ENCODE measurements at regions not wholly inside any gene's neighbourhood (a gene's known extent, or its start where the extent isn't known, plus 50 kb on each side); places are given as distances from the start of the nearest gene placed in this dataset.

- no peak for ATAC-seq
- BruUV-seq (replicated peaks) = no TSS peak
- WGBS (ENCODE audit: low lambda C conversion rate) = 50% methylated on average over 2 of the region's 3 CpGs
- TF ChIP-seq RERE (CRISPR knock-in tag; IDR thresholded peaks at IDR 0.05; ENCODE audit: low read depth) (no peak), ZNF362 (CRISPR knock-in tag; IDR thresholded peaks at IDR 0.05; ENCODE audit: borderline replicate concordance) (no peak), ZGPAT (CRISPR knock-in tag; IDR thresholded peaks at IDR 0.05) (no peak), CEBPZ (IDR thresholded peaks at IDR 0.05; ENCODE audit: low read length) (no peak), HNRNPL (IDR thresholded peaks at IDR 0.05; ENCODE audit: low read depth, low read length) (no peak), MAFF (IDR thresholded peaks at IDR 0.05; ENCODE audit: low read depth, low read length) (no peak), ZSCAN20 (CRISPR knock-in tag; IDR thresholded peaks at IDR 0.05; ENCODE audit: borderline replicate concordance) (no peak), GATAD1 (CRISPR knock-in tag; IDR thresholded peaks at IDR 0.05) (no peak), KLF9 (CRISPR knock-in tag; IDR thresholded peaks at IDR 0.05; ENCODE audit: low read depth) (no peak), FOXK2 (IDR thresholded peaks at IDR 0.05) (no peak), SUZ12 (IDR thresholded peaks at IDR 0.05; ENCODE audit: low read depth, low read length) (no peak), ZNF12 (CRISPR knock-in tag; IDR thresholded peaks at IDR 0.05) (no peak), KMT2B (CRISPR knock-in tag; IDR thresholded peaks at IDR 0.05) (no peak), ZNF883 (CRISPR knock-in tag; IDR thresholded peaks at IDR 0.05; ENCODE audit: not compliant biosample characterization) (no peak), PHF20 (CRISPR knock-in tag; IDR thresholded peaks at IDR 0.05) (no peak)
Observed at GRCh38 chr2:125224830-125225229, 1199.7 kb downstream of the CNTNAP5 start.

More at GRCh38 chr2:125224830-125225229, 1199.7 kb downstream of the CNTNAP5 start:
- no peak for FAIRE-seq
- no peak for DNase-seq (ENCODE audit: low spot score)
- Histone ChIP-seq H3K9me3 (ENCODE audit: low read length) (peaks cover 67% of the 10 kb centered on the region), H3K27ac (ENCODE audit: extremely low read length, insufficient read depth, low read length) (no peak overlapping the region), H3K9ac (ENCODE audit: insufficient read depth, low read depth, low read length) (no peak overlapping the region), H2AFZ (ENCODE audit: low read length) (no peak overlapping the region), H4K20me1 (ENCODE audit: insufficient read depth, low read length) (no peaks in the 10 kb centered on the region), H3K36me3 (replicated peaks in 1 of 2; ENCODE audit: control insufficient read depth in 1 of 2, insufficient read depth in 2 of 2, low read length in 2 of 2) (no peaks in the 10 kb centered on the region), H3K79me2 (ENCODE audit: insufficient read depth, low read length) (no peaks in the 10 kb centered on the region), H3K4me2 (ENCODE audit: low read depth, low read length) (no peak overlapping the region), H3K27me3 (ENCODE audit: control insufficient read depth in 1 of 2, insufficient read depth in 2 of 2, low read length in 2 of 2) (no peaks in the 10 kb centered on the region), H3K4me1 (ENCODE audit: insufficient read depth, low read length) (no peaks in the 10 kb centered on the region), H3K4me3 (replicated peaks in 1 of 3; ENCODE audit: insufficient read depth in 1 of 3, low read depth in 2 of 3, low read length in 3 of 3) (no peak overlapping the region)
- intact Hi-C loops (cut with micrococcal nuclease; ENCODE audit: unreplicated experiment) = no loop called here
- in situ Hi-C loops (cut with HindIII; ENCODE audit: extremely low pct_ligation_motif_present, low pct_unique_long_range_greater_than_20kb) = no loop called here
- POLR2A ChIA-PET = no interaction called here
- CTCF ChIA-PET (ENCODE audit: low intra/inter-chr PET ratio, low total read pairs) = no interaction called here

Data from HepG2 (cell line).